Tibial nerve (tissue), 4 donors: ENCODE measurements at regions not wholly inside any gene's neighbourhood (a gene's known extent, or its start where the extent isn't known, plus 50 kb on each side); places are given as distances from the start of the nearest gene placed in this dataset.

Experiments used
- EP300 ChIP-seq, 2 donors: sonication (generic); formaldehyde crosslinking; IDR thresholded peaks; one replicate each; pipeline ENCODE4 v1.6.1; 2017; ENCODE audit warnings: antibody characterized with exemption in 2 of 2, mild to moderate bottlenecking in 1 of 2
- POLR2A ChIP-seq, 2 donors: fragments of 450-650 bp; IDR thresholded peaks; one replicate each; pipeline ENCODE4 v1.6.1; 2017; ENCODE audit warnings: antibody characterized with exemption in 2 of 2, mild to moderate bottlenecking in 2 of 2, moderate library complexity in 2 of 2
- TF ChIP-seq, protein P1 (sequence below), 5 experiments: fragments of 200-600 bp in 3 of 5; fragments of 450-650 bp in 2 of 5; sonication (generic) in 3 of 5; IDR thresholded peaks; one replicate each; pipeline ENCODE4 v1.5.1; 2016 to 2019; ENCODE audit warnings: antibody characterized with exemption in 5 of 5, mild to moderate bottlenecking in 3 of 5, moderate library complexity in 2 of 5

DNA sequence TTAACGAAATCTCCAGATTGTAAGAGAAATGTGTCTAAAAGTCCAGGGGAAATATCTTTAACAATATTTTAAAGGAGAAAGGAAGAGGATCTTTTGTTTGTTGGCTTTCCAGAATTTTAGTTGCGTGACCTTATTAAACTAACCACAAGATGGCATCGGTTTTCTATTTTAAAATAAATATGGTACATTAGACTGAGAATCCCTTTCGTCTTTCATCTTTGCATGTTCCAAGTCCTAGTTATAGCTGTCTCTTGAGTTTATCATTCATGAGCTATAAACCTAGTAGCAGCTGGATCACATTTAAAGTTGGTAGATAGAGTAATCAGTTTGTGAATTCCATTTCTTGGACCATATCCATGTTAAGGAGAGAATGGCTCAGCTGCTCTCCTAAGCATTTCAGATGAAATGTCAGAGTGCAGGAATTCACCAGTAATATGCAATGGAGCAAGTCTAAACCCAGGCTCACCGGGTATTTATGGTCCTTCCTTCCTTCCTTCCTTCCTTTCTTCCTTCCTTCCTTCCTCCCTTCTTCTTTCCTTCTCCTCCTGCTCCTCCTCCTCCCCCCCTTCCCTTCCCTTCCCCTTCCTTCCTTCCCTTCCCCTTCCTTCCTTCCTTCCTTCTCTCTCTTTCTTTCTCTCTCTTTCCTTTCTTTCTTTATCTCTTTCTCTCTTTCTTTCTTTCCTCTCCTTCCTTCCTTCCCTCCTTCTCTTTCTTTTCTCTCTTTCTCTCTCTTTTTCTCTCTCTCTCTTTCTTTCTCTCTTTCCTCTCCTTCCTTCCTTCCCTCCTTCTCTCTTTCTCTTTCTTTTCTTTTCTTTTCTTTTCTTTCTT, 57.8 kb upstream of the RAB18 start:
- TF ChIP-seq, protein P1, sequence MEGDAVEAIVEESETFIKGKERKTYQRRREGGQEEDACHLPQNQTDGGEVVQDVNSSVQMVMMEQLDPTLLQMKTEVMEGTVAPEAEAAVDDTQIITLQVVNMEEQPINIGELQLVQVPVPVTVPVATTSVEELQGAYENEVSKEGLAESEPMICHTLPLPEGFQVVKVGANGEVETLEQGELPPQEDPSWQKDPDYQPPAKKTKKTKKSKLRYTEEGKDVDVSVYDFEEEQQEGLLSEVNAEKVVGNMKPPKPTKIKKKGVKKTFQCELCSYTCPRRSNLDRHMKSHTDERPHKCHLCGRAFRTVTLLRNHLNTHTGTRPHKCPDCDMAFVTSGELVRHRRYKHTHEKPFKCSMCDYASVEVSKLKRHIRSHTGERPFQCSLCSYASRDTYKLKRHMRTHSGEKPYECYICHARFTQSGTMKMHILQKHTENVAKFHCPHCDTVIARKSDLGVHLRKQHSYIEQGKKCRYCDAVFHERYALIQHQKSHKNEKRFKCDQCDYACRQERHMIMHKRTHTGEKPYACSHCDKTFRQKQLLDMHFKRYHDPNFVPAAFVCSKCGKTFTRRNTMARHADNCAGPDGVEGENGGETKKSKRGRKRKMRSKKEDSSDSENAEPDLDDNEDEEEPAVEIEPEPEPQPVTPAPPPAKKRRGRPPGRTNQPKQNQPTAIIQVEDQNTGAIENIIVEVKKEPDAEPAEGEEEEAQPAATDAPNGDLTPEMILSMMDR (IDR thresholded peaks at IDR 0.05) = peak; percentile 22 to 55 (median 46)
- no peak for TF ChIP-seq POLR2A (IDR thresholded peaks at IDR 0.05)
- no peak for TF ChIP-seq EP300 (IDR thresholded peaks at IDR 0.05)
